Duodenal mucosa (tissue), 2 donors: ENCODE measurements at regions not wholly inside any gene's neighbourhood (a gene's known extent, or its start where the extent isn't known, plus 50 kb on each side); places are given as distances from the start of the nearest gene placed in this dataset.

Experiments used
- H3K27ac ChIP-seq: one replicate; pipeline ENCODE4 v1.7.0; 2013; ENCODE audit warnings: low read depth, low read length
- H3K27me3 ChIP-seq, 2 donors: one replicate each; pipeline ENCODE4 v1.7.0; 2013; ENCODE audit warnings: low read length in 2 of 2, control low read depth in 1 of 2; ENCODE audit not compliant: insufficient read depth in 2 of 2, control insufficient read depth in 1 of 2
- H3K36me3 ChIP-seq, 2 donors: one replicate each; pipeline ENCODE4 v1.7.0; 2013; ENCODE audit warnings: low read length in 2 of 2, control low read depth in 1 of 2; ENCODE audit not compliant: insufficient read depth in 2 of 2, control insufficient read depth in 1 of 2
- H3K4me1 ChIP-seq, 2 donors: one replicate each; pipeline ENCODE4 v1.7.0; 2013; ENCODE audit warnings: low read length in 2 of 2, control low read depth in 1 of 2; ENCODE audit not compliant: insufficient read depth in 2 of 2, control insufficient read depth in 1 of 2
- H3K4me3 ChIP-seq, 2 donors: one replicate each; pipeline ENCODE4 v1.7.0; 2013; ENCODE audit warnings: low read length in 2 of 2, low read depth in 1 of 2
- H3K9ac ChIP-seq, 2 donors: one replicate each; pipeline ENCODE4 v1.7.0; 2013; ENCODE audit warnings: low read length in 2 of 2, low read depth in 1 of 2
- H3K9me3 ChIP-seq, 2 donors: one replicate each; pipeline ENCODE4 v1.7.0; 2013; ENCODE audit warnings: low read length in 2 of 2, control low read depth in 1 of 2; ENCODE audit not compliant: control insufficient read depth in 1 of 2

- no peaks in the 10 kb centered on the region for H3K27me3 ChIP-seq
- no peaks in the 10 kb centered on the region for H3K36me3 ChIP-seq
- no peak overlapping the region for H3K27ac ChIP-seq
- no peak overlapping the region for H3K9ac ChIP-seq
- no peak overlapping the region for H3K4me3 ChIP-seq
- H3K9me3 ChIP-seq: no peaks in the 10 kb centered on the region
- no peaks in the 10 kb centered on the region for H3K4me1 ChIP-seq
Observed at GRCh38 chr3:148372206-148372875, 325.4 kb upstream of the AGTR1 start.

- Histone ChIP-seq H3K27ac (no peak overlapping the region), H3K4me3 (no peak overlapping the region), H3K9ac (no peak overlapping the region), H3K36me3 (no peaks in the 10 kb centered on the region), H3K27me3 (no peaks in the 10 kb centered on the region), H3K4me1 (no peaks in the 10 kb centered on the region), H3K9me3 (no peaks in the 10 kb centered on the region)
Observed at GRCh38 chr3:148373961-148374360, 323.7 kb upstream of the AGTR1 start.

- H3K4me1 ChIP-seq: no peaks in the 10 kb centered on the region
- H3K36me3 ChIP-seq: no peaks in the 10 kb centered on the region
- no peak overlapping the region for H3K27ac ChIP-seq
- H3K9ac ChIP-seq: no peak overlapping the region
- no peak overlapping the region for H3K4me3 ChIP-seq
- no peaks in the 10 kb centered on the region for H3K27me3 ChIP-seq
- H3K9me3 ChIP-seq: no peaks in the 10 kb centered on the region
Observed at GRCh38 chr3:148379763-148380382, 317.8 kb upstream of the AGTR1 start.

GRCh38 chr3:148381051-148381450 lies 316.7 kb upstream of the AGTR1 start:
- no peaks in the 10 kb centered on the region for H3K4me1 ChIP-seq
- H3K27ac ChIP-seq: no peak overlapping the region
- H3K4me3 ChIP-seq: no peak overlapping the region
- no peaks in the 10 kb centered on the region for H3K27me3 ChIP-seq
- H3K9me3 ChIP-seq: no peaks in the 10 kb centered on the region
- no peaks in the 10 kb centered on the region for H3K36me3 ChIP-seq
- no peak overlapping the region for H3K9ac ChIP-seq

- H3K9ac ChIP-seq: no peak overlapping the region
- no peaks in the 10 kb centered on the region for H3K27me3 ChIP-seq
- H3K4me3 ChIP-seq: no peak overlapping the region
- no peaks in the 10 kb centered on the region for H3K9me3 ChIP-seq
- no peaks in the 10 kb centered on the region for H3K36me3 ChIP-seq
- no peaks in the 10 kb centered on the region for H3K4me1 ChIP-seq
- no peak overlapping the region for H3K27ac ChIP-seq
Observed at GRCh38 chr3:148389916-148390315, 307.8 kb upstream of the AGTR1 start.

GRCh38 chr3:148395821-148396220 lies 301.9 kb upstream of the AGTR1 start:
- Histone ChIP-seq H3K36me3 (no peaks in the 10 kb centered on the region), H3K9ac (no peak overlapping the region), H3K4me1 (no peaks in the 10 kb centered on the region), H3K4me3 (no peak overlapping the region), H3K9me3 (no peaks in the 10 kb centered on the region), H3K27me3 (no peaks in the 10 kb centered on the region), H3K27ac (no peak overlapping the region)

- no peaks in the 10 kb centered on the region for H3K4me1 ChIP-seq
- no peaks in the 10 kb centered on the region for H3K9me3 ChIP-seq
- no peak overlapping the region for H3K4me3 ChIP-seq
- H3K36me3 ChIP-seq: no peaks in the 10 kb centered on the region
- H3K27me3 ChIP-seq: no peaks in the 10 kb centered on the region
- no peak overlapping the region for H3K27ac ChIP-seq
- H3K9ac ChIP-seq: no peak overlapping the region
Observed at GRCh38 chr3:148400754-148401153, 296.9 kb upstream of the AGTR1 start.

- no peak overlapping the region for H3K27ac ChIP-seq
- no peaks in the 10 kb centered on the region for H3K9me3 ChIP-seq
- no peaks in the 10 kb centered on the region for H3K4me1 ChIP-seq
Observed at GRCh38 chr3:148408667-148409066, 289.0 kb upstream of the AGTR1 start.

GRCh38 chr3:148420242-148420641 lies 277.5 kb upstream of the AGTR1 start:
- H3K9me3 ChIP-seq: no peaks in the 10 kb centered on the region
- no peaks in the 10 kb centered on the region for H3K36me3 ChIP-seq
- H3K4me1 ChIP-seq: no peaks in the 10 kb centered on the region
- H3K27ac ChIP-seq: no peak overlapping the region
- no peak overlapping the region for H3K4me3 ChIP-seq
- H3K27me3 ChIP-seq: no peaks in the 10 kb centered on the region
- no peak overlapping the region for H3K9ac ChIP-seq

More at GRCh38 chr3:148408667-148409066, 289.0 kb upstream of the AGTR1 start:
- Histone ChIP-seq H3K9ac (no peak overlapping the region), H3K36me3 (no peaks in the 10 kb centered on the region), H3K4me3 (no peak overlapping the region), H3K27me3 (no peaks in the 10 kb centered on the region)

GRCh38 chr3:148428862-148429605 lies 268.7 kb upstream of the AGTR1 start:
- Histone ChIP-seq H3K27ac (no peak overlapping the region), H3K9ac (no peak overlapping the region), H3K9me3 (no peaks in the 10 kb centered on the region), H3K4me1 (no peaks in the 10 kb centered on the region), H3K36me3 (no peaks in the 10 kb centered on the region), H3K27me3 (no peaks in the 10 kb centered on the region), H3K4me3 (no peak overlapping the region)
